D721Med (cell line): ENCODE measurements at regions not wholly inside any gene's neighbourhood (a gene's known extent, or its start where the extent isn't known, plus 50 kb on each side); places are given as distances from the start of the nearest gene placed in this dataset.

Experiments used
- DNase-seq: peaks from one replicate; pipeline ENCODE4 v3.0.0; 2011; ENCODE audit warnings: low spot score; ENCODE audit not compliant: insufficient read length
- FAIRE-seq: peaks from 2 replicates; lab custom pipeline; 2011; peaks lifted over from hg19 to GRCh38; lab: Jason Lieb, UNC
- CTCF ChIP-seq: IDR thresholded peaks from 2 replicates; pipeline ENCODE4 v1.5.1; 2012; ENCODE audit warnings: mild to moderate bottlenecking, control low read depth; ENCODE audit not compliant: insufficient read depth; ENCODE audit errors: missing control alignments

GRCh38 chr1:105730701-105731100 is 1325.8 kb upstream of the PRMT6 start:
- DNase-seq (no peak), FAIRE-seq (no peak)
- no peak for TF ChIP-seq CTCF

- no peak for FAIRE-seq
- TF ChIP-seq CTCF, result no peak
- DNase-seq, result no peak
Observed at GRCh38 chr1:105736349-105736748, 1320.1 kb upstream of the PRMT6 start.

GRCh38 chr1:105779727-105780126 is 1276.7 kb upstream of the PRMT6 start:
- FAIRE-seq (no peak), DNase-seq (no peak)
- no peak for TF ChIP-seq CTCF

- no peak for TF ChIP-seq CTCF
- no peak for FAIRE-seq
- DNase-seq, result no peak
Observed at GRCh38 chr1:105785021-105785420, 1271.5 kb upstream of the PRMT6 start.

GRCh38 chr1:105793536-105794146 is 1262.8 kb upstream of the PRMT6 start:
- peak; percentile 69 for TF ChIP-seq CTCF
- FAIRE-seq (peak; percentile 63), DNase-seq (no peak)

GRCh38 chr1:105795741-105796140 is 1260.7 kb upstream of the PRMT6 start:
- DNase-seq (no peak), FAIRE-seq (no peak)
- no peak for TF ChIP-seq CTCF

GRCh38 chr1:105830571-105831146 is 1225.8 kb upstream of the PRMT6 start:
- FAIRE-seq (no peak), DNase-seq (no peak)
- no peak for TF ChIP-seq CTCF
